ENCODE measurements at regions not wholly inside any gene's neighbourhood (a gene's known extent, or its start where the extent isn't known, plus 50 kb on each side); places are given as distances from the start of the nearest gene placed in this dataset.

DNA sequence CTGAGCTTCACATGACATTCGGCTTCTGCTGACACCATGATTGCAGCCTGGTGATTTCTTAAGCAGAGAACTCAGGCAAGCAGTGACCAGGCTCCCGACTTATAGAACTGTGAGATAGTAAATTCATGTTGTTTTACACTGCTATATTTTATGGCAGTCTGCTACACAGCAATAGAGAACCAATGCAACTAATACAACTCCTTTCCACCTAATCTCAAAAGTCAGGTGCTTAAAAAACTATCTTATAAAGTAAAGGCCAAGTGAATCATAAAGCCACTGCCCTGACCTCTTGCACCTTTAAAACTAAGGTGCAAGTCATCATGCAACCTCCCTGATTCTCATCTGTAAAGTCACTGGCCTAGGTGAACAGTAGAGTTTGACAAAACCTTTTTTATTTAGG is 95.3 kb upstream of the GLS start:
- Histone ChIP-seq H2AFZ (ENCODE audit: low read length) (no peak overlapping the region), H2BK20ac (ENCODE audit: low read length) (no peak overlapping the region), H2BK120ac (replicated peaks; ENCODE audit: low read depth, low read length) (no peak overlapping the region), H3K56ac (replicated peaks; ENCODE audit: insufficient read length, low read depth, low read length) (no peak overlapping the region), H4K8ac (ENCODE audit: extremely low read depth, insufficient read depth, low read length) (no peak overlapping the region), H4K5ac (ENCODE audit: insufficient read length, low read depth, low read length) (no peak overlapping the region), H3K36me3 (ENCODE audit: control insufficient read depth in 2 of 4, insufficient read depth in 4 of 4, low read length in 3 of 4) (no peaks in the 10 kb centered on the region; a peak in 1 of 8 replicates), H3K18ac (ENCODE audit: extremely low read depth, low read length) (no peak overlapping the region), H3K4me1 (replicated peaks in 1 of 4; ENCODE audit: control insufficient read depth in 3 of 4, insufficient read depth in 4 of 4, low read length in 3 of 4) (peaks cover 0 to 6% (median 3%) of the 10 kb centered on the region in 4 experiments; a peak in 4 of 7 replicates), H3K9ac (replicated peaks in 1 of 4; ENCODE audit: extremely low read depth in 1 of 4, low read depth in 3 of 4, low read length in 3 of 4) (no peak overlapping the region), H3K9me3 (ENCODE audit: insufficient read depth in 2 of 2, low read depth in 1 of 2, low read length in 1 of 2) (peaks cover 4 to 5% of the 10 kb centered on the region in 2 experiments; a peak in 2 of 4 replicates), H3K27me3 (replicated peaks in 1 of 4; ENCODE audit: control insufficient read depth in 3 of 4, extremely low read depth in 1 of 4, insufficient read depth in 3 of 4, low read length in 3 of 4) (no peaks in the 10 kb centered on the region), H2BK5ac (ENCODE audit: low read depth, low read length) (no peak overlapping the region), H3K79me2 (ENCODE audit: control insufficient read depth in 1 of 2, insufficient read depth in 2 of 2, low read length in 2 of 2) (no peaks in the 10 kb centered on the region), H3K14ac (ENCODE audit: insufficient read length) (no peak overlapping the region), H3K79me1 (ENCODE audit: low read depth, low read length) (no peaks in the 10 kb centered on the region), H3K23me2 (ENCODE audit: low read depth, low read length) (no peaks in the 10 kb centered on the region), H3K27ac (ENCODE audit: low read depth, low read length) (no peak overlapping the region), H4K20me1 (replicated peaks in 1 of 2; ENCODE audit: control insufficient read depth in 1 of 2, insufficient read depth in 2 of 2, low read length in 2 of 2) (no peaks in the 10 kb centered on the region), H3K4me3 (ENCODE audit: extremely low read depth in 1 of 4, insufficient read depth in 2 of 4, low read depth in 3 of 4, low read length in 4 of 4) (no peak overlapping the region), H3K4me2 (ENCODE audit: insufficient read depth in 1 of 2, low read depth in 2 of 2, low read length in 2 of 2) (no peak overlapping the region), H3K4ac (replicated peaks; ENCODE audit: insufficient read length, low read depth, low read length) (no peak overlapping the region), H2BK12ac (ENCODE audit: low read depth, low read length) (no peak overlapping the region), H3K23ac (ENCODE audit: insufficient read length) (no peak overlapping the region), H4K91ac (replicated peaks; ENCODE audit: insufficient read length, low read length) (no peak overlapping the region), H2BK15ac (ENCODE audit: low read length) (no peak overlapping the region), H2AK5ac (ENCODE audit: low read depth, low read length) (no peak overlapping the region)
- FAIRE-seq (no peak), DNase-seq (ENCODE audit: low read depth in 1 of 2, low spot score in 2 of 2) (no peak)
- WGBS, 2 experiments (ENCODE audit: extremely low coverage in 1 of 2, insufficient coverage in 1 of 2, insufficient read length in 1 of 2, insufficient replicate concordance in 2 of 2, low coverage in 1 of 2, low lambda C conversion rate in 2 of 2, missing lambda C conversion rate in 1 of 2) = 98% methylated on average over 2 of the region's 2 CpGs; no CpG with 5 or more reads in 1 of the 2 experiments
- CTCF ChIA-PET (ENCODE audit: partially characterized antibody) = interaction anchor here (0.7 to 6.9 kb wide), 4 partner anchors 11 to 103 kb away, joined by 3 to 74 read pairs (median 3); no protein-coding TSS in a partner anchor
- POLR2A ChIA-PET (ENCODE audit: partially characterized antibody) = interaction anchor here (1.6 kb wide), 1 partner anchor 96 kb away, joined by 4 read pairs; no protein-coding TSS in a partner anchor
- TF ChIP-seq TBP (IDR thresholded peaks at IDR 0.05; ENCODE audit: low read depth, low read length) (no peak), SIN3A (conservative IDR thresholded peaks at IDR 0.05 in 1 of 2, IDR thresholded peaks at IDR 0.05 in 1 of 2; ENCODE audit: low read depth in 1 of 2, low read length in 2 of 2) (no peak), JUN (IDR thresholded peaks at IDR 0.05; ENCODE audit: low read depth, low read length) (no peak), SAP30 (IDR thresholded peaks at IDR 0.05; ENCODE audit: insufficient read depth, insufficient replicate concordance, low read length) (no peak), CREB1 (IDR thresholded peaks at IDR 0.05) (no peak), CTCF (IDR thresholded peaks at IDR 0.05; ENCODE audit: control extremely low read depth in 1 of 3, insufficient read depth in 1 of 3, low read depth in 1 of 3, low read length in 3 of 3) (no peak), TAF1 (IDR thresholded peaks at IDR 0.05; ENCODE audit: low read depth, low read length) (no peak), EZH2 (IDR thresholded peaks at IDR 0.05; ENCODE audit: low read depth, low read length, severe bottlenecking) (no peak), TEAD4 (IDR thresholded peaks at IDR 0.05; ENCODE audit: low read depth, low read length) (no peak), CTBP2 (IDR thresholded peaks at IDR 0.05; ENCODE audit: borderline replicate concordance, insufficient read depth, insufficient read length, low read length) (no peak)
- TF ChIP-seq, protein P1, sequence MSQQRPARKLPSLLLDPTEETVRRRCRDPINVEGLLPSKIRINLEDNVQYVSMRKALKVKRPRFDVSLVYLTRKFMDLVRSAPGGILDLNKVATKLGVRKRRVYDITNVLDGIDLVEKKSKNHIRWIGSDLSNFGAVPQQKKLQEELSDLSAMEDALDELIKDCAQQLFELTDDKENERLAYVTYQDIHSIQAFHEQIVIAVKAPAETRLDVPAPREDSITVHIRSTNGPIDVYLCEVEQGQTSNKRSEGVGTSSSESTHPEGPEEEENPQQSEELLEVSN (IDR thresholded peaks at IDR 0.05) = no peak
